NCI-H748 (cell line): ENCODE measurements at regions not wholly inside any gene's neighbourhood (a gene's known extent, or its start where the extent isn't known, plus 50 kb on each side); places are given as distances from the start of the nearest gene placed in this dataset.
"Not testable (repeated sequence)": the region's sequence is repeated elsewhere in the genome, so short reads cannot be mapped to it uniquely, and the experiment has no call there.

Source experiments
- DNase-seq: peaks from one replicate; lab custom pipeline; 2025; ENCODE audit not compliant: unreplicated experiment; lab: John Stamatoyannopoulos, UW

DNA sequence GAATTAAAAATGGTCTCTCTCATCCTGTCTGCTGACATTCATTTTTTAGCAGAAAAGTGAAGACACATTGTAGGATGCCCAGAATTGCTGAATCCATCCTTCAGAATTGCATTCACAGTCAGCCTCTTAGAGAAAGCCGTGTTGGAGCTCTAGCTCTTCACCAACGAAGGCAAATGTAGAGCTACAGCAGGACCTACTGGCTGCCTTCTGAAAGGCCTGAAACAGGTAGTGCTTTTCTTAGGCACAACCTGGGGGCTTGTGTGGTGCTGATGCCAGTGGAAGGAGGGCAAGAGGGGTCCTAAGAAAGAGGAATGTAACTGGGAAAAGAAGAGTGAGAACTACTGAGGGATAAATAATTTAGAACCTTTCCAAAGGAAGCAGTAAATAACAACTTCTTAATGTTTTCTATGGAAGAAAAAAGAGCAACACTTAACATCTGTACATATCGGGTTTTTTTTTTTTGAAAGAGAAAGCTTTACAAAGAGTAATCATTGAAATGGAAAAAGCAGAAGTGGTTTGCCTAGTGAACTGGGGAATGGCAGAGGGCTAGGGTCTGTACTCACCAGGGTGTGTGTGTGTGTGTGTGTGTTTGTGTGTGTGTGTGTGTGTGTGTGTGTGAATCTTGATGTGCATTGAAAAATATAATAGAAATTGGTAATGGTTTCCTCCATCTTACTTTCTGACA lies 297.8 kb downstream of the SATB1 start:
- DNase-seq = peak; percentile 8

DNA sequence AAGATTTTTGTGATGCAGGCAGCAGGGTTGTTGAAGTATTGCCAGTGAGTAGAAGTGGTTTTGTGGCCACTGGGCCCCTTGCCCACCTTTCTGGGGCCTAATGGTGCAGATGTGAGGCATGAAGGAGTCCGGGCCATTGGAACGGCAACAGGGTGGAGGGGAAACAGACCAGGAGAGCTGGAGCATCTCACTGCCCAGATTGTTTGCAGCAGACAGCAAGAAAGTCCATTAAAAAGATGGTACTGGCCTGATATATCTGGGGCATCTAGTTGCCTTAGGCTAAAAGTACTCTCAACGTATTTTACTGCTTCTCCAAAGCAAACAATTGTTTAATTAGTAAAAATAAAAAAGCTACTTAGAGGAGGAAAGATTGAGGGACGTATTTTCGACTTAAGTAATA lies 298.4 kb downstream of the SATB1 start:
- DNase-seq = no peak

DNA sequence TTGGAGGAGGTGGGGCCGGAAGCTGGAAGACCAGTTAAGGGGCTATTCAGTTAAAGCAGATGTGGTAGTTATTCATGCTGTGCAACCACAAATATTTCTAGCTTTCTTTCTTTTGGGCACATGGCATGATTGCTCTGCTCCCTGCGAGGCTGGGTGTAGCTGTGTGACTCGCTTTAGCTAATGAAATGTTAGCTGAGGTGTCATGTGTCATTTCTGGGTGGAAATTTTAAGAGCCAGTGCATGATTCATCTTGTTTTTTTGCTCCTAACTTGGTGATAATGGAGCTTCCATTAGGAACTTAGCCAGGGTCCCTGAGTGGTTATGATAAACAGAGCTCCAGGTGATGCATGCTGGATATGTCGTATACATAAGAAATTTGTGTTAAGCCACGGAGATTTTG lies 300.6 kb downstream of the SATB1 start:
- DNase-seq = peak; percentile 89

DNA sequence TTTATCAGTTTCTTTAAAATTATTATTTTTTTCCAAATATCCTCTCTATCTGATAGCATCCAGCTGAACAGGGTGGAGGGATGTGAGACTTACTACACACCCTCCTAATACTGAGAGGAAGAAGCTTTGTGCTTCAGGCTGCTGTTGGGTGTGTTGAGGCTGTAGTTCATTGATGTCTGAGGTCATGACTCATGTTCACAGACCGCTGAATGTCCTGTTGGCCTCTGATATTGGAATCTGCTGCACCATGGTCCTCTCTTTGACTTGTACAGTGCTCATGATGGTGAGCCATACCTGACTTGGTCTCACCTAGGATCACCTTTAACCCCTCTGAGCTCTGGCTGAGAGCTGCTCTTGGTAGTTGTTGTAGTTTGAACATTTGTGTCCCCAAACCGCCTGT lies 302.9 kb downstream of the SATB1 start:
- no peak for DNase-seq

DNA sequence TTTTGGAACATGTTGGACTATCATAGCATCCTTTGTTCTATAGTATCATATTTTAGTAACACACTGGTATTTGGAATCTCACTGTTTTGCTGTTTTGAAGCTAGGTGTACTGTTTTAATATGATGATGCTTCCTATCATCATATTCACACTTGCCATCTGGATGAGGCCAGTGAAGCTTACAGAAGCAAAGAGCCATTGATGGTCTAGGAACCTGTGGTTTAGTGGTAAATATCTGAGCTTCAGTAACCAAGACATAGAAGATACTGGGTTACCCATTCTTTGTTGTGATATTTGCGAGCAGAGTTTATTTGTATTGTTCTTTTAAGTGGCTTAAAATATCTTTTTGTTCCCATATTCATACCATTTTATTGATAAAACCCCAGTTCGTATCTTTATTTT lies 304.1 kb downstream of the SATB1 start:
- DNase-seq = no peak

DNA sequence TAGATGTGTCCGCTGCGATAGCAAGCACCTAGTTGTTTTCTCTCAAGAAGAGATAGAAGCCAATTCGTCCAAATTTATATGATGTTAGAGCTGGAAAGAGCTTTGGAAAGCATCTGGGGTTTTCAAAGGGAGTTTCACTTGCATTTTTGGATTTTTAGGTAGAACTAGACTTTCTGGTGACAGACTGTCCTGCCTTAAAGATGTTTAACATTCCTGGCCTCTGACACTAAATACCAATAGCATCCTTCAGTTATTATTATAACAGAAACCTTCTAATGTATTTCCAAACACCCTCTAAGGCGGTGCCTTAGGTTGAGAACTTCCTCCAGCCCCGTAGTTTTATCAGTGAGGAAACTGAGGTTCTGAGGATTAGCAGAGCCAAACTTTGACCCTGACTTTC lies 305.3 kb downstream of the SATB1 start:
- DNase-seq = no peak

DNA sequence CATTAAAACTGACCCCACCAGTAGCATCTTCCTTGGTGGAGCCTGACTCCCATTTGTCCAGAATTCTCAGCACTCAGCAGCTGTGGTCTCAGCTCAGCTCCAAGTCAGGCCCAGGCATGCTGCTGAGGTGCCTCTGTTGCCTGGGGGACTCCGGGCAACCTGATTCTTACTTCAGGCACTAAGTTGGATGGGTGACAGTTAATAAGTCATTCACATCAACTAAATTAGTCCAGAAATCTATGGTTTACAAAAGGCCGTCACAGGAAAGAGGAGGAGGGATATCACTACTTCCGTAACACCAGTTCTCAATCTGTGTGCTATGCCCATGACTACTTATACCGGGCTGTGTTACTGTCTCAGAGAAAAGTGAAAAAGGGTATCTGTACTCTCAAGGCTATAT lies 310.2 kb downstream of the SATB1 start:
- DNase-seq = peak; percentile 3

DNA sequence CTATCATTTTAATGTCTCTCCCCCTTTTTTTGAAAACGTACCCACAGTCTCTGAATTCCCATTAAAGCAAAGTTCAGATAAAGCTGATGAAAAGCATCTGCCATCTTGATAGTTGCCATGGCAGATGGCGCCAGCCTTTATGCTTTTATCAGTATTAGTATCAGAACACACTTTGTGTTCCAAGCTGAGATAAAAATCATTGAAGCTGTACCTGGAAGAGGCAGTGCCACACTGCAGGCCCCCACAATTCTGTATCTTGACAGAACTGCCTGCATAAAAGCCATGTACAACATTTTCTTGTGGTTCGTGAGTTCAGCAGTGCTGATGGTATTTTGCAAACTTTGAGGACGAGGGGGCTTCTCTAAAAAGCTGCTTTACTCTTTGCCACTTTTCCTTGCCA lies 311.7 kb downstream of the SATB1 start:
- DNase-seq = no peak

DNA sequence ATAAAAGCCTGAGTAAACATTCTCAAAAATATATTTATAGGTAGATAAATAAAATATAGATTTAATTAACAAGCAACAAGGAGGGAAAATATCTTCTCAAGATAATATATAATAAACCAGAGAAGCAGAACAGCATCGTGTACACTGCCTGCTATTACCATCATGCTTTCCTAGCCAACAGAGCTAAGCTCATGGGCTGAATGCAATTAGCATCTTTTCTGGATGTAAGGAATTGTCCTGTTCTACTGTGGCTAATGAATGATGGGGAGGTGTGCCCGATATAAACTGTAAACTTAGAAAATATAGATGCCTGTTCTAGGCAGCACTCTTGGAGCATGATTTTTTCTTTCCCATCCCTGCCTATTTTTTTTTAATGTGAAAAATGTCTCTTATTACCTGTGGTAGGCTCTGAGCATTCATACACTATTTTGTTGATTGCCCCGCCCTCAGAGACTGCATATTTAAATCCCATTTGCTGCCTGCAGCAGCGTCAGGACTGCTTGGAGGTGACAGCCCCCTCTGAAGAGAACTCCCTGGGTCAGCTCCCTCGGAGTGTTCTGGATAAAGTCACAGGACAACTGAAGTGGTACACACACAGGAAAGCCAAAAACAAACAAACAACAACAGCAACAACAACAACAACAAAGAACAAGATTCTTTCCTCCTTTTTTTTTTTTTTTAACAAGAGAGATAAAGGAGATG lies 312.3 kb downstream of the SATB1 start:
- DNase-seq = peak; percentile 41

DNA sequence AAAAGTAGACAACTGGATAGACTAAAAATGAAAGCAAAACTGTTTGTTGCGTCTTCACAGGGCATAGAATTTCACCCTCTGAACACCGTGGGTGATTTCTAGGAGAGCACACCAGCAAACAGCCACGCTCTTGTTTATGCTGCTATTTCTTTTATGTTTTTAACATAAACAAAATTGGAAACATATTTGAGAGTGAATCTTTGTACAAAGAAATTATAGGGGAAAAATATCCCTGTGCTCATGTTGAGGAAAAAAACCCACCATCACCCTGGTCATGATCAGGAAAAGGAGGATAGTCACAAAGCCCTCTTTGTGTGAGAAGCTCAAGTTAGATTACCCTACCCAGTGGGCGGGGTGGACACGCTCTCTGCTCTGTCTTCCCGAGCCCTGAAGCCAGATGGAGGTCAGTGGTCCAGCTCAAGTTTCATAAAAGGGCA lies 313.3 kb downstream of the SATB1 start:
- DNase-seq = peak; percentile 87

DNA sequence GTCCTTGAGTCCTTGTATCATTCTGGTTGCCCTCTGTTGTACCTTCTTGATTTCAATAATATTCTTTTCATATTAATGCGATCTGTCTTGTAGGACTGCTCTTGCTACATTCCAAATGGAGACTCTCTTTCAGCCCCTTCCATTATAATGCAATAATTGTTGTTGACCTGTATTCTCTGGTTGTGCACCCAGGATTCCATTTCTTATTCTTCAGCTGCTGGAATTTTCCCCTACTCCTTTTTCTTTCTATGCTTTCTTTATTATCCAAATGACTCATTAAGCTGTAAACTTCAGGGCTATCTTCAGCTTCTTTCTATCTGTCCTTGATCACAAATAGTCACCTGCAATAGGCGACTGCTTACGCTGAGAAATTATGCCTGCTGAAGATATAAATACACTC lies 321.5 kb downstream of the SATB1 start:
- no peak for DNase-seq

DNA sequence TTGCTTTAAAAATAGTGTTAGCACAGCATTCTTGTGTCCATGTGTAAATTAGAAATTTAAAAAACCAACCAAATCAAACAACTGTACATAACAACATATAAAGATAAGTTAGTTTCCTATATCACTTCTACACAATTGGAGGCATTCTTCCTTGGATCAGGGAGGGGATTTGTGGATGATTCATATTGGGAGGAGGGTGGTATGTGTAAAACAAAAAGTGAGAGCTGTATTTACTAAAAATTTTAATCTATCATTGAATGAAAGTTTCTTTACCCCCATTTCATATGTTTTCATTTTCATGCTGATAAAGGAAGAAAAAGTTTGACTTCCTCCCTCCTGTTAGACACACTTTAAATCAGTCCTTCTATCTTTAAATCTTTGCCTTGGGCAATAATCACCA lies 325.0 kb downstream of the SATB1 start:
- no peak for DNase-seq

DNA sequence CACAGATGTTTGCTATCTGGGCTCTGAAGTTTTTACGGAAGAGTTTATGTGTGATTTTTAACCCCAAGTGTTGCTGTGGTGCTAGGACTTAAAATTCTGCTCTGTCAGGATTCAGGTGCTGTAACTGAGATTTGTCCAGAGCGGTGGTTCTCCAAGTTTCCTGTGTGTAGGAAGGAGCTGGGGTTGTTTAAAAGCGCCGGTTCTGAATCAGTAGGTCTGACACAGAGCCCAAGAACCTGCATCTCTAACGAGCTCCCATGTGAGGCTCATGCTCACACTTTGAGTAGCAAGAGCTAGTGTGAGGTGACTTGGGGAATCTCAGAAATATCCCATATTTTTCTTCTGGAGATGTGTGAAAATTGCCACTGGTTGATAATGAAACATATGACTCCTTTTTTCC lies 325.5 kb downstream of the SATB1 start:
- DNase-seq = no peak

DNA sequence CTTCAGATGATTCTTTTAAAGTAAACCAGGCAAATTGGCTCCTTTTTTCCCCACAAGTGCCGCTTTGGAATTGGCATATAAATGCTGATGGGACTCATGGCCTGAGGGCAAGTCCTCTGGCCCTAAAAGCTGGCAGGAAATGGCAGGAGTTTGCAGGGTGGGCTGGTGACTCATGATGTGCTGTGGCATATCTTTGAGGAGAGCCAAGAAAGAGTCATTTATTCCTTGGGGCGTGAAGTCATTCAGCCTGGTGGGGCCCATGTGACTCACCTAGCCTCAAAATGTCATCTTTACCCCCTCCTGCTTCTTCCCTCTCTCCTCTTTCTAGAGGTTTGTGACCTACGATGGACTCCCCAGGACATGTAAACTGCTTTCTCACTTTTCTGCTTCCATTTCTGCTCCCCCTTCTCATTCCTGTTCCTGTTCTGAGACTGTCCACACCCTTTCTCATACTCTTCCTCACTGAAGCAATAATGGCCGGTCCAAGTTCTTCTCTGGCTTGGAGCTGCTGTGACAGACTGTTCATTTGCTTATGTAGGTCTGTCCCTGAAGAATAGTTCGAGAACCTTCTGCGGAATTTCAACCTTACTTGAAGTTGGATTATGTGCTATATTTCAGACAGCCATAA lies 326.1 kb downstream of the SATB1 start:
- peak; percentile 69 for DNase-seq

DNA sequence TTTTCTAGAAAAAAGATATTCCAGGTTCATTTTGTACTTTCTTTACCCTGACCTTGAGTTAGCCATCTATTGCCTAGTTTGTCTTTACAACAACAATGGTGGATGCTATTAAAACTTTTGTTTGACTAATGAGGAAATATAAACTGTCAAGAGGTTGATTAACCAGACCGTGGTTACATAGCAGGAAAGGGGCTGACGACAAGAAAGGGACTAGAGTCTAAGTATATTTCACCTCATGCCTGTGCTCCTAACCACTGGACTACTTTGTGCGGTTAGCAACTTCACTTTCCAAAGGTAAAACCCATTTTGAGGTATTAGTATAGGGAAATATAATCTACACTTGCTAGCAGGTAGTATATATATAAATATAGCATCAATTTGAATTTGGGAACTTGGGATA lies 327.1 kb downstream of the SATB1 start:
- DNase-seq = no peak

DNA sequence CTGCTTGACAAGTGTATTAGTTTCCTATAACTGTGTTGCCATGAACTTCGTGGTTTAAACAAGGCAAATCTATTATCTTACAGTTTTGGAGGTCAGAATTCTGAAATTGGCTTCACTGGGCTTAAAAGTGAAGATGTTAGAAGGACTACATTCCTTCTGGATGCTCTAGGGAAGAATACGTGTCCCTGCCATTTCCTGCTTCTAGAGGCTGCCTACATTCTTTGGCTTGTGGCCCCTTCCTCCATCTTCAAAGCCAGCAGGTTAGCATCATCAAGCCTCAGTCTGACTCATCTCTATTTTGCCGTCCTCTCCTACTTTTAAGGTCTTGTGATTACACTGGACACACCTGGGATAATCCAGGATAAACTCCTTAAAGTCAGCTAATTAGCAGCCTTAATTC lies 327.7 kb downstream of the SATB1 start:
- DNase-seq = no peak

DNA sequence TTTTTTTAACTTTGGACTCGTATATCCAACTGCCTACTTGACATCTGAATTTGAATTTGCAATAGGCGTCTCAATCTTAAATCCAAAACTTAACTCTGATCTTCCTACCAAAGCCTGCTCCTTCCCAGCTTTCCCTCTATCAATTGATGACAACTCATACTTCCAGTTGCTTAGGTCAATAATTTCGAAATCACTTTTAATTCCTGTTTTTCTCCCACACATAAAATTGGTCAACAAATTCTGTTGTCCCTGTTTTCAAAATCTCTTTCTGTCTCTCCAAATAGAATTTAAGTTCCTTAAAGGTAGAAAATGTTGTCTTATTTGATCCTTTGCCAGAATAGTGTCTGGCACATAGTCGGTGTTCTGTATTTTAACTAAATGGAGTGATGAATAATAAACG lies 332.4 kb downstream of the SATB1 start:
- no peak for DNase-seq

DNA sequence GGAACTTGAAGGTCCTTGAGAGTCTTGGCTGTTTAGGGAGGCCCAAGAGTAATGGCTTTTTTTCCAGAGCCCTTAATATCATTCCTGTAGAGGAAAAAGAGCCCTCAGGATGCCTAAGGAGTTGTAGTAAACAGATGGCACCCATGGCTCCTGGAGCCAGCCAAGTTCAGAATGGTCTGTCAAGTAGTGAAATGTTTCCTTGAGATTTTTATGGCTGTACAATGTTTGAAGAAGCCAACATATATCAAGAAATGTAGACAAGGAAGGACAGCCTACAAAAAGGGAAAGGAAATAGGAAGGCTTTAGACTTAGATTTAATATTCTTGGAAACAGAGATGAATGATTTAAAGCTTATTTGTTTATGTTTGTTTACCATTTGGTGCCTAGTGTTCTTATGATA lies 334.8 kb downstream of the SATB1 start:
- DNase-seq = no peak

DNA sequence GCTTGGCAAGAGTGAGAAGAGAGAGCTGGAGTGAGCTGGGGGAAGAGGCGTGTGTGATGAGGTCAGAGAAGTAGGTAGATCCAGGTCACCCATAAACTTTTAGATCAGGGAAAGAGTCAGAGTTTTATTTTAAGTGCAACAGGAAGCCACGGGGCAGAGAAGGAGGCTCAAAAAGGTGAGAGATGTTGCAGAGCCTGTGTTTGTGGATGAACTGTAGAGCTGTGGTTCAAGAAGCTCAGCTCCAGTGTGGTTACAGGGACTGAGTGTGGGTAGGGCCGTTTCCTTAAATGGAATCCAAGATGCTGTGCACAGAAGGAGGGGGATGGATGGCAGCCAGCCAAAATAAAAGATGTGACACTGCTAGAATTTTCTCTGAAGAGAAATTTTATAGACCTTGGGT lies 337.2 kb downstream of the SATB1 start:
- DNase-seq = no peak

DNA sequence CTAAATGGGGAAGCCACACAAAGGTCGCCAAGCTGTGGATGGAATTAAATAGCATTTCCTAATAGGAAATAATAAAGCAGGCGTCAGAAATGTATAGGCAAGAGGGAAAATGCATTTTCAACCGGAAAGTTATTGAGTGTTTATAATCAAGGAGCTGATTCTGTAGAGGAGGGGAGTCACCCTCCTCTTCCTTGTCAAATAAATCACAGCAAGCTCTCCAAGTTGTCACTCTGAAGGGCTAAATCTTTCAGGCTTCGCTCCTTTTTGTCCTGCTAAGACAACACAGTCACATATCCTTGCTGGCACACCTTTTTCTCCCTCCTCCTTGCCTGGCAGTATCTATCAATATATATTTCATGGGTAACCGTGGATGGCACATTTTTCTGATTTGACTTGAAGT lies 338.4 kb downstream of the SATB1 start:
- DNase-seq = no peak

DNA sequence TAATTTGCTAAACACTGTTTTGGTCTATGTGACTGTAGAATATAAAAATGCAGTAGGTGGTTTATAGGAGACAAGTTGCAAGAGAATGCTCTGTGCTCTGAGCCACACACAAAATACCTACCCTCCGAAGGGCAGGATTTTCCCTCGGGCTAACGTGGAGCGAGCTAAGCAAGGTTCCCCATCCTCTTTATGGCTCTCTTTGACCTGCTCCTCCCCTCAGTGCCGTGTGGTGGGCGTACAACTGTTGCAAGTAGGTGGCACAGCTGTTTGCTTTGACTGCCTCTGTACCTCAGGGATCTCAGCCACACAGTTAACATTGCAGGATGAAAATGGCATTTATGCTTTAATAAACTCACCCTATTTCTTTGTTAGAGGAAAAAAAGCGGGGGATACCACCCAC lies 339.1 kb downstream of the SATB1 start:
- DNase-seq = no peak

DNA sequence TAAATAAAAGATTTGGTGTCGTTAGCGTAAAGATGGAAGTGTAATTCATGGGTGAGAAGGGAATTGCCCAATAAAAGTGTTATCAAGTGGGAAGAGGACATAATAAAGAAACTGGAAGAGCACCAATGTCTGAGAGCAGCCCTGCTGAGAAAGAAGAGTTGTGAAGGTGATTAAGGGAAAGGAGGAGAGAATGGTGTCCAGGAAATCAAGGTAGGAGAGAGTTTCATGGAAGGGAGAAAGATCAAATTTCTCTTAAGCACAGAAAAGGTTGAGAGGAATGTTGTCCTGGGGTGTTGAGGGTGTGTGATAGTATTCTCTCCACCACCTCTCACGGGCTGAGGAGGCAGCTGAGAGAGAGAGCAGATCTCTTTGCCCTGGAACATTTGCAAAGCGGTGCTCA lies 339.7 kb downstream of the SATB1 start:
- no peak for DNase-seq

DNA sequence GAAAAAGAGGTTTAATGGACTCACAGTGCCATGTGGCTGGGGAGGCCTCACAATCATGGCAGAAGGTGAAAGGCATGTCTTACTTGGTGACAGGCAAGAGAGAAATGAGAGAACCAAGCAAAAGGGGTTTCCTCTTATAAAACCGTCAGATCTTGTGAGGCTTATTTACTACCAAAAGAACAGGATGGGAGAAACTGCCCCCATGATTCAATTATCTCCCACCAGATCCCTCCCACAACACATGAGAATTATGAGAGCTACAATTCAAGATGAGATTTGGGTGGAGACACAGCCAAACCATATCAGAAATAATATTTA lies 340.8 kb upstream of the TBC1D5 start:
- DNase-seq = not testable (repeated sequence)
